Suprapubic skin (tissue), 4 donors: ENCODE measurements at regions not wholly inside any gene's neighbourhood (a gene's known extent, or its start where the extent isn't known, plus 50 kb on each side); places are given as distances from the start of the nearest gene placed in this dataset.

Source experiments
- EP300 ChIP-seq: sonication (generic); formaldehyde crosslinking; IDR thresholded peaks from one replicate; pipeline ENCODE4 v1.6.1; 2017; ENCODE audit warnings: antibody characterized with exemption
- POLR2A ChIP-seq, 2 donors: fragments of 450-650 bp; IDR thresholded peaks; one replicate each; pipeline ENCODE4 v1.6.1; 2017; ENCODE audit warnings: antibody characterized with exemption in 2 of 2, mild to moderate bottlenecking in 2 of 2, moderate library complexity in 2 of 2
- POLR2AphosphoS5 ChIP-seq, 3 donors: sonication (generic); formaldehyde crosslinking; IDR thresholded peaks; one replicate each; pipeline ENCODE4 v1.6.1; 2017; ENCODE audit warnings: antibody characterized with exemption in 3 of 3
- TF ChIP-seq, protein P1 (sequence below), 2 donors: fragments of 200-600 bp in 1 of 2; fragments of 450-650 bp in 1 of 2; sonication (generic) in 1 of 2; IDR thresholded peaks; one replicate each; pipeline ENCODE4 v1.5.1; 2016 to 2019; ENCODE audit warnings: antibody characterized with exemption in 2 of 2, mild to moderate bottlenecking in 1 of 2, moderate library complexity in 1 of 2

DNA sequence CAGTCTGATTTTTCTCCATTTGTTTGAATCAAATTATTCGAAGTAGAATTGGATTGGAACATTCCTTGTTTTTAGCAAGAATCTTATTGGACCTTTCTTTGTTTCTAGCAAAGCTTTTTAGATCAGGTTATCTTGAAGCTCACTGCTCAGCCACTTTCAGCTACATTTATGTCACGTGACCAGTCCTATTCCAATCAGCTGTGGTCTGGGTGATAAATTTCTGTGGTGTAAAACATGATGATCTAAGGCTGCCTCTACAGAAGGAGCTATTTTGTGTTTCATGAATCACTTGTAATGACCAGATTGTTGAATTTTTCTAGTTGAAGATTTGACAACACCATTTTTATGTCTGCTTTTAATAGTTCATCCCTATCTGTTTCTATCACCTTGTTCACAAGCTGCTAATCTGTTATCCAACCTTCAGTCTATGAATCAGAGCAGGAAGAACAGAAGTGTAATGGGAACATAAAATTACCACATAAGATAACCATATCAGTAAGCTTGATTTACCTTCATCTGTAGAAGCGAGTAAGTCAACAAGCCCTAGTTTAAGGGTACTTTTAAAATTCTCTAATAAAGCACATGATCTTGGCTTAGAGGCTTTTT is 101.0 kb upstream of the MAP3K7 start:
- TF ChIP-seq POLR2A (IDR thresholded peaks at IDR 0.05) (no peak), POLR2AphosphoS5 (IDR thresholded peaks at IDR 0.05) (no peak), EP300 (no peak)
- TF ChIP-seq, protein P1, sequence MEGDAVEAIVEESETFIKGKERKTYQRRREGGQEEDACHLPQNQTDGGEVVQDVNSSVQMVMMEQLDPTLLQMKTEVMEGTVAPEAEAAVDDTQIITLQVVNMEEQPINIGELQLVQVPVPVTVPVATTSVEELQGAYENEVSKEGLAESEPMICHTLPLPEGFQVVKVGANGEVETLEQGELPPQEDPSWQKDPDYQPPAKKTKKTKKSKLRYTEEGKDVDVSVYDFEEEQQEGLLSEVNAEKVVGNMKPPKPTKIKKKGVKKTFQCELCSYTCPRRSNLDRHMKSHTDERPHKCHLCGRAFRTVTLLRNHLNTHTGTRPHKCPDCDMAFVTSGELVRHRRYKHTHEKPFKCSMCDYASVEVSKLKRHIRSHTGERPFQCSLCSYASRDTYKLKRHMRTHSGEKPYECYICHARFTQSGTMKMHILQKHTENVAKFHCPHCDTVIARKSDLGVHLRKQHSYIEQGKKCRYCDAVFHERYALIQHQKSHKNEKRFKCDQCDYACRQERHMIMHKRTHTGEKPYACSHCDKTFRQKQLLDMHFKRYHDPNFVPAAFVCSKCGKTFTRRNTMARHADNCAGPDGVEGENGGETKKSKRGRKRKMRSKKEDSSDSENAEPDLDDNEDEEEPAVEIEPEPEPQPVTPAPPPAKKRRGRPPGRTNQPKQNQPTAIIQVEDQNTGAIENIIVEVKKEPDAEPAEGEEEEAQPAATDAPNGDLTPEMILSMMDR (IDR thresholded peaks at IDR 0.05), result no peak
